Peyer's patch (tissue), 4 donors: ENCODE measurements at regions not wholly inside any gene's neighbourhood (a gene's known extent, or its start where the extent isn't known, plus 50 kb on each side); places are given as distances from the start of the nearest gene placed in this dataset.

Experiments used
- CTCF ChIP-seq, 6 experiments: fragments of 450-650 bp in 4 of 6; fragments of 200-600 bp in 2 of 6; sonication (generic) in 1 of 6; IDR thresholded peaks; one replicate each; pipeline ENCODE4 v1.5.1; 2017 to 2019; ENCODE audit warnings: antibody characterized with exemption in 6 of 6, mild to moderate bottlenecking in 3 of 6, moderate library complexity in 1 of 6
- POLR2A ChIP-seq, 2 donors: fragments of 450-650 bp; IDR thresholded peaks; one replicate each; pipeline ENCODE4 v1.5.1; 2017; ENCODE audit warnings: antibody characterized with exemption in 2 of 2, mild to moderate bottlenecking in 2 of 2, moderate library complexity in 2 of 2

- no peak for TF ChIP-seq CTCF (IDR thresholded peaks at IDR 0.05)
- no peak for TF ChIP-seq POLR2A (IDR thresholded peaks at IDR 0.05)
These were observed 191.2 kb downstream of the SPRY2 start for GRCh38 chr13:80149736-80150135.
